Endodermal cell (in vitro differentiated cells): ENCODE measurements at regions not wholly inside any gene's neighbourhood (a gene's known extent, or its start where the extent isn't known, plus 50 kb on each side); places are given as distances from the start of the nearest gene placed in this dataset.

Experiments
- DNase-seq: peaks from one replicate; pipeline ENCODE4 v3.0.0-alpha.2; 2017
- H3K27ac ChIP-seq: 2 replicates; pipeline ENCODE4 v1.5.1; 2013; ENCODE audit warnings: mild to moderate bottlenecking, low read depth, low read length, moderate library complexity
- H3K27me3 ChIP-seq: 2 replicates; pipeline ENCODE4 v1.6.1; 2013; ENCODE audit warnings: mild to moderate bottlenecking, low read length, moderate library complexity; ENCODE audit not compliant: insufficient read depth, control insufficient read depth, poor library complexity, severe bottlenecking
- H3K36me3 ChIP-seq: 2 replicates; pipeline ENCODE4 v1.7.0; 2013; ENCODE audit warnings: mild to moderate bottlenecking, low read length, moderate library complexity; ENCODE audit not compliant: control insufficient read depth, insufficient read depth
- H3K4me1 ChIP-seq: one replicate; pipeline ENCODE4 v1.7.0; 2013; ENCODE audit warnings: low read length; ENCODE audit not compliant: control insufficient read depth, insufficient read depth
- H3K4me3 ChIP-seq: 2 replicates; pipeline ENCODE4 v1.5.1; 2013; ENCODE audit warnings: mild to moderate bottlenecking, low read length, moderate library complexity
- H3K9ac ChIP-seq: 2 replicates; pipeline ENCODE4 v1.6.1; 2013; ENCODE audit warnings: mild to moderate bottlenecking, low read length, moderate library complexity; ENCODE audit not compliant: poor library complexity, severe bottlenecking; ENCODE audit errors: extremely low read depth
- H3K9me3 ChIP-seq: 2 replicates; pipeline ENCODE4 v1.6.1; 2013; ENCODE audit warnings: mild to moderate bottlenecking, low read length, moderate library complexity; ENCODE audit not compliant: control insufficient read depth
- H3K27ac Mint-ChIP-seq: 2 replicates; pipeline ENCODE4 v1.8.0; 2020; ENCODE audit warnings: mixed read lengths
- H3K27me3 Mint-ChIP-seq: 2 replicates; pipeline ENCODE4 v1.8.0; 2021; ENCODE audit warnings: mild to moderate bottlenecking, mixed read lengths; ENCODE audit not compliant: insufficient read depth
- H3K36me3 Mint-ChIP-seq: 2 replicates; pipeline ENCODE4 v1.8.0; 2020; ENCODE audit warnings: low read depth, mixed read lengths
- H3K4me1 Mint-ChIP-seq: 2 replicates; pipeline ENCODE4 v1.8.0; 2020; ENCODE audit warnings: mixed read lengths
- H3K4me3 Mint-ChIP-seq: 2 replicates; pipeline ENCODE4 v1.8.0; 2020; ENCODE audit warnings: mild to moderate bottlenecking, moderate library complexity, mixed read lengths
- H3K9me3 Mint-ChIP-seq: 2 replicates; pipeline ENCODE4 v1.8.0; 2020; ENCODE audit warnings: mild to moderate bottlenecking, mixed read lengths
- WGBS, 2 experiments: methylation state at CpG; one replicate each; pipeline versions ENCODE4 v1.1.5 to v1.1.7; 2013; ENCODE audit warnings: missing lambda C conversion rate in 2 of 2, mixed read lengths in 1 of 2; ENCODE audit not compliant: insufficient coverage in 1 of 2, insufficient read length in 1 of 2; 5-methylcytosine and 5-hydroxymethylcytosine counted together
- TF ChIP-seq, protein P1 (sequence below): fragments of 200-600 bp; sonication (generic); conservative IDR thresholded peaks from 2 replicates; pipeline ENCODE4 v1.5.0; 2021; ENCODE audit warnings: antibody characterized with exemption, mild to moderate bottlenecking

DNA sequence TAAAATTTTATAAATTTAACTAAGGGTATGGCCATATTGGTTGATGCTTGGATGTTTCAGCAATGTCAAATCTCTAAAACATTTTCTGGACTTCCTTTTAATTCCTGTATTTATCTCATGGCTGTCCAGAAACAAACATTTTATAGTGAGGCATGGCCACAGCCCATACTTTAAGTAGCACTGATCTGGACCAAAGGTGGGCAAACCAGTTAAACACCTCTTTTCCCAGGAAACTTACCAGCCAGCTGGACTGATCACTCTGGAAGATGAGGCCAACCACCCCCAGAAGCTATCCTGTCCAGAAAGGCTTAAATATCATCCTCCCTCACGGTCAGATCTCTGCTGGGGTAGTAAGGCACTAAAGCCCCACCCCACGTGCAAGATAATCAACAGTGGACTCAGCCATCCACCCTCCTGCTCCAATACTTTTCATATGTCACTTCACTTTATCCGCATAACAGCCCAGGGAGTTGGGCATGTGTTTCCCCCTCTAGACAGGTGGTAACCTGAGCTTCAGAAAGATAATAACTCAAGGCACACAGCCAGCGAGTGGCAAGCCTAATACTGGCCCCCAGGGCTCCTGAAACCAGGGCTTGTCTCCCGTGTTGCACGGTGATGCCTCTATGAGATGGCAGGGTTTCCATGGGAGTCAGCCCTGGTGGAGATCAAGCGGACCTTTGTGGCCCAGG, 120.5 kb upstream of the NGF start:
- DNase-seq: no peak
- H3K36me3 Mint-ChIP-seq: no peaks in the 10 kb centered on the region
- Histone ChIP-seq H3K4me1 (no peaks in the 10 kb centered on the region), H3K9ac (no peak overlapping the region), H3K27ac (no peak overlapping the region), H3K4me3 (no peak overlapping the region), H3K9me3 (no peaks in the 10 kb centered on the region), H3K36me3 (no peaks in the 10 kb centered on the region), H3K27me3 (no peaks in the 10 kb centered on the region)
- H3K9me3 Mint-ChIP-seq: no peaks in the 10 kb centered on the region
- TF ChIP-seq, protein P1, sequence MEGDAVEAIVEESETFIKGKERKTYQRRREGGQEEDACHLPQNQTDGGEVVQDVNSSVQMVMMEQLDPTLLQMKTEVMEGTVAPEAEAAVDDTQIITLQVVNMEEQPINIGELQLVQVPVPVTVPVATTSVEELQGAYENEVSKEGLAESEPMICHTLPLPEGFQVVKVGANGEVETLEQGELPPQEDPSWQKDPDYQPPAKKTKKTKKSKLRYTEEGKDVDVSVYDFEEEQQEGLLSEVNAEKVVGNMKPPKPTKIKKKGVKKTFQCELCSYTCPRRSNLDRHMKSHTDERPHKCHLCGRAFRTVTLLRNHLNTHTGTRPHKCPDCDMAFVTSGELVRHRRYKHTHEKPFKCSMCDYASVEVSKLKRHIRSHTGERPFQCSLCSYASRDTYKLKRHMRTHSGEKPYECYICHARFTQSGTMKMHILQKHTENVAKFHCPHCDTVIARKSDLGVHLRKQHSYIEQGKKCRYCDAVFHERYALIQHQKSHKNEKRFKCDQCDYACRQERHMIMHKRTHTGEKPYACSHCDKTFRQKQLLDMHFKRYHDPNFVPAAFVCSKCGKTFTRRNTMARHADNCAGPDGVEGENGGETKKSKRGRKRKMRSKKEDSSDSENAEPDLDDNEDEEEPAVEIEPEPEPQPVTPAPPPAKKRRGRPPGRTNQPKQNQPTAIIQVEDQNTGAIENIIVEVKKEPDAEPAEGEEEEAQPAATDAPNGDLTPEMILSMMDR: no peak
- H3K27me3 Mint-ChIP-seq: peaks cover 4% of the 10 kb centered on the region
- no peak overlapping the region for H3K4me3 Mint-ChIP-seq
- H3K27ac Mint-ChIP-seq: no peak overlapping the region
- no peaks in the 10 kb centered on the region for H3K4me1 Mint-ChIP-seq
- 89 to 93% methylated on average over 6 to 7 of the region's 7 CpGs for WGBS, 2 experiments

DNA sequence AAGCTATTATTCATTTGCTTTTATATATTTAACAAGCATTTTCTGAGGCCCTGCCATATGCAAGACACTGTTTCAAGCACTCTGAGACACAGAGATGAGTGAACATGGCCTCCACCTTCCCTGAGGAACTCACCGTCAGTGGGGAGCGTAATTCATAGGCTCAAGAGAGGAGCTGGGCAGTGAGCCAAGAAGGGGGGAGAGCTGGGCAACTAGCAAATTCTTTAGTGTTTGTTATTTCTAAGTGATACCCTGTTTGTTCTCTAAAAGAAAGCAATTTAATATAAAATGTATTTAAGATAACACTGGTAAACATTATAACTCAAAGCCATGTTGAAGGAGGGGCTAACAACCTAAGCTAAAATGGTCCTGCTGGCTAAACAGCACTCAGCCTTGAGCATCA, 119.2 kb upstream of the NGF start:
- TF ChIP-seq, protein P1: no peak
- Mint-ChIP-seq H3K27ac (no peak overlapping the region), H3K9me3 (no peaks in the 10 kb centered on the region), H3K27me3 (peaks cover 4% of the 10 kb centered on the region), H3K36me3 (no peaks in the 10 kb centered on the region), H3K4me1 (no peaks in the 10 kb centered on the region), H3K4me3 (no peak overlapping the region)
- no peak for DNase-seq
- no peak overlapping the region for H3K9ac ChIP-seq
- H3K27me3 ChIP-seq: no peaks in the 10 kb centered on the region
- WGBS, 2 experiments: 90 to 100% methylated on average over 1 to 2 of the region's 2 CpGs
- H3K4me3 ChIP-seq: no peak overlapping the region
- no peaks in the 10 kb centered on the region for H3K4me1 ChIP-seq
- no peaks in the 10 kb centered on the region for H3K9me3 ChIP-seq
- no peak overlapping the region for H3K27ac ChIP-seq
- no peaks in the 10 kb centered on the region for H3K36me3 ChIP-seq

DNA sequence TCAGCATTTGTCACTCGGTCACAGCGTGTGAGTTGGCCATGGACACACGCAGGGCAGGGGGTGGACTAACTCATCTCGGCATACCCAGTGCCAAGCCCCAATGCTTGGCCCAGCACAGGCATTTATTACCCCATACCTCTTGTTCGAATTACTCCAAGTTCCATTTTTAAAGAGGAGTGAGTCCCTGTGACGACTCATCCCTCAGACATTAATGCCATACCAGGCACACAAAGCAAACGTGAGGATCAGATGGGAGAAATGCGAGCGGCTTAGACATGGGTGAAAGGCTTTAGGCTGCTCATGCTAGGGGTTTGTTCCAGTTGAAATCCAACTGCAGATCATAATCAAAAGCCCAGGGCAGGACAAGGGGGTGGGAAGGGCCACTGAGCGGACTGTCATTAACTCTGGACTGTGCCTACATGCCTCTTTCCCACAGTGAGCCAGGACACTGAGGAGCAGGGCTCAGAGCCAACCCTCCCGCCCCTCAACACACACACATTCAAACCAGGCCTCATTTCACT, 118.5 kb upstream of the NGF start:
- WGBS, 2 experiments: 92 to 100% methylated on average over 3 to 11 of the region's 11 CpGs
- Mint-ChIP-seq H3K9me3 (no peaks in the 10 kb centered on the region), H3K4me1 (no peaks in the 10 kb centered on the region), H3K27me3 (peaks cover 4% of the 10 kb centered on the region), H3K36me3 (no peaks in the 10 kb centered on the region), H3K4me3 (no peak overlapping the region), H3K27ac (no peak overlapping the region)
- Histone ChIP-seq H3K36me3 (no peaks in the 10 kb centered on the region), H3K4me3 (no peak overlapping the region), H3K9ac (no peak overlapping the region), H3K9me3 (no peaks in the 10 kb centered on the region), H3K4me1 (no peaks in the 10 kb centered on the region), H3K27me3 (no peaks in the 10 kb centered on the region), H3K27ac (no peak overlapping the region)
- DNase-seq: no peak
- TF ChIP-seq, protein P1: no peak
